ENCODE measurements at regions not wholly inside any gene's neighbourhood (a gene's known extent, or its start where the extent isn't known, plus 50 kb on each side); places are given as distances from the start of the nearest gene placed in this dataset.
A peak's percentile ranks its signal among the peaks of the same experiment; 100 is the strongest.

GRCh38 chr10:94108200-94108599 lies 114.5 kb downstream of the PLCE1 start:
- ATAC-seq (peak; percentile 86 to 89), FAIRE-seq (no peak)

GRCh38 chr10:94111367-94111766 lies 117.6 kb downstream of the PLCE1 start:
- Histone ChIP-seq H3K4me2 (no peak overlapping the region), H3K4me3 (no peak overlapping the region), H3K4me1 (peaks cover 37% of the 10 kb centered on the region), H3K27ac (peak overlapping the region in 1 of 2 experiments; percentile 41; a peak in 3 of 6 replicates), H3K9me3 (no peaks in the 10 kb centered on the region)
- CTCF ChIA-PET = no interaction called here
- DNase-seq (ENCODE audit: low read depth in 1 of 2, low spot score in 1 of 2) (no peak), ATAC-seq (no peak), FAIRE-seq (no peak)
- TF ChIP-seq CTCF (IDR thresholded peaks at IDR 0.05) (no peak), ZC3H11A (IDR thresholded peaks at IDR 0.05) (no peak), TFCP2L1 (CRISPR knock-in tag; IDR thresholded peaks at IDR 0.05) (no peak), RFX5 (IDR thresholded peaks at IDR 0.05) (no peak), HMGXB4 (CRISPR knock-in tag; IDR thresholded peaks at IDR 0.05; ENCODE audit: borderline replicate concordance) (no peak)
- POLR2A ChIA-PET = no interaction called here
- WGBS (ENCODE audit: missing lambda C conversion rate) = 91% methylated on average over 2 of the region's 2 CpGs

More at GRCh38 chr10:94108200-94108599, 114.5 kb downstream of the PLCE1 start:
- TF ChIP-seq CEBPB (IDR thresholded peaks at IDR 0.05) (no peak), FOSL2 (IDR thresholded peaks at IDR 0.05) (no peak), FOSL2 (CRISPR knock-in tag; IDR thresholded peaks at IDR 0.05) (0 out of 2 replicates have a peak, but pooled peaks have one; percentile 14), PHF8 (IDR thresholded peaks at IDR 0.05; ENCODE audit: borderline replicate concordance, low read depth) (no peak), ZNF302 (CRISPR knock-in tag; IDR thresholded peaks at IDR 0.05) (no peak), SREBF2 (IDR thresholded peaks at IDR 0.05) (no peak), HOXB13 (CRISPR knock-in tag; IDR thresholded peaks at IDR 0.05; ENCODE audit: low read depth) (no peak), HOXB5 (CRISPR knock-in tag; IDR thresholded peaks at IDR 0.05) (no peak)
- Histone ChIP-seq H3K27ac (peak overlapping the region in 1 of 2 experiments; percentile 64; a peak in 3 of 6 replicates), H3K4me2 (peak overlapping the region; percentile 41), H3K4me1 (peaks cover 25% of the 10 kb centered on the region), H3K4me3 (no peak overlapping the region), H3K9me3 (no peaks in the 10 kb centered on the region)
- ChIA-PET CTCF (interaction anchor here (1.0 kb wide), 1 partner anchor 9 kb away, joined by 3 read pairs; no protein-coding TSS in a partner anchor), POLR2A (no interaction called here)
- DNase-seq (ENCODE audit: low read depth in 1 of 2, low spot score in 1 of 2) = peak in 1 of 2 experiments; percentile 35
- WGBS (ENCODE audit: missing lambda C conversion rate) = 39% methylated on average over 2 of the region's 2 CpGs

GRCh38 chr10:94112321-94112720 lies 118.6 kb downstream of the PLCE1 start:
- ATAC-seq = no peak
- Histone ChIP-seq H3K4me1 (peaks cover 45% of the 10 kb centered on the region), H3K27ac (no peak overlapping the region), H3K9me3 (no peaks in the 10 kb centered on the region), H3K4me2 (no peak overlapping the region), H3K4me3 (no peak overlapping the region)
- DNase-seq (ENCODE audit: low read depth in 1 of 2, low spot score in 1 of 2) = no peak
- TF ChIP-seq RCOR1 (IDR thresholded peaks at IDR 0.05; ENCODE audit: low read depth, low read length) (no peak), EP300 (IDR thresholded peaks at IDR 0.05) (no peak), FOSB (CRISPR knock-in tag; IDR thresholded peaks at IDR 0.05) (no peak), HOXA7 (CRISPR knock-in tag; IDR thresholded peaks at IDR 0.05) (no peak), CEBPB (IDR thresholded peaks at IDR 0.05) (no peak), BHLHE40 (IDR thresholded peaks at IDR 0.05; ENCODE audit: low read depth, low read length) (no peak), ESRRA (IDR thresholded peaks at IDR 0.05; ENCODE audit: borderline replicate concordance, low read length) (no peak), SREBF2 (IDR thresholded peaks at IDR 0.05) (no peak), HMGXB4 (CRISPR knock-in tag; IDR thresholded peaks at IDR 0.05; ENCODE audit: borderline replicate concordance) (no peak), PHF8 (IDR thresholded peaks at IDR 0.05; ENCODE audit: borderline replicate concordance, low read depth) (no peak), ATOH8 (CRISPR knock-in tag; IDR thresholded peaks at IDR 0.05; ENCODE audit: low read depth) (no peak)
- no peak for FAIRE-seq
- POLR2A ChIA-PET = no interaction called here
- CTCF ChIA-PET = no interaction called here
- WGBS (ENCODE audit: missing lambda C conversion rate) = 76% methylated on average over 2 of the region's 2 CpGs

Measured in A549 (cell line).